Loucy (cell line): ENCODE measurements at regions not wholly inside any gene's neighbourhood (a gene's known extent, or its start where the extent isn't known, plus 50 kb on each side); places are given as distances from the start of the nearest gene placed in this dataset.

Experiments used
- H2AFZ ChIP-seq: fragments of 200-600 bp; sonication (generic); 2 replicates; pipeline ENCODE4 v1.6.0; 2016; ENCODE audit warnings: antibody characterized with exemption, mild to moderate bottlenecking, low read length, moderate library complexity
- H3F3A ChIP-seq: fragments of 200-600 bp; 2 replicates; pipeline ENCODE4 v1.6.0; 2016; ENCODE audit warnings: antibody characterized with exemption, low read depth, mild to moderate bottlenecking
- H3K27me3 ChIP-seq: fragments of 200-600 bp; sonication (generic); 2 replicates; pipeline ENCODE4 v1.6.1; 2014; ENCODE audit warnings: low read length, mild to moderate bottlenecking; ENCODE audit not compliant: insufficient read depth, poor library complexity, severe bottlenecking
- H3K36me3 ChIP-seq: fragments of 200-600 bp; sonication (generic); 2 replicates; pipeline ENCODE4 v1.6.1; 2016; ENCODE audit warnings: low read length; ENCODE audit not compliant: insufficient read depth
- H3K4me1 ChIP-seq: fragments of 200-600 bp; sonication (generic); 2 replicates; pipeline ENCODE4 v1.5.1; 2014; ENCODE audit warnings: low read length, mild to moderate bottlenecking; ENCODE audit not compliant: insufficient read depth, poor library complexity, severe bottlenecking
- H3K4me2 ChIP-seq: fragments of 200-600 bp; sonication (generic); 2 replicates; pipeline ENCODE4 v1.6.0; 2014; ENCODE audit warnings: antibody characterized with exemption, low read length, low read depth, mild to moderate bottlenecking; ENCODE audit not compliant: poor library complexity, severe bottlenecking
- H3K4me3 ChIP-seq: fragments of 200-600 bp; sonication (generic); 2 replicates; pipeline ENCODE4 v1.5.1; 2014; ENCODE audit warnings: low read length, mild to moderate bottlenecking, mixed read lengths; ENCODE audit not compliant: poor library complexity, severe bottlenecking
- H3K79me2 ChIP-seq: fragments of 200-600 bp; sonication (generic); 2 replicates; pipeline ENCODE4 v1.6.1; 2014; ENCODE audit warnings: low read length; ENCODE audit not compliant: insufficient read depth
- H3K9ac ChIP-seq: fragments of 200-600 bp; sonication (generic); 2 replicates; pipeline ENCODE4 v1.6.0; 2014; ENCODE audit warnings: mild to moderate bottlenecking, low read depth, low read length, moderate library complexity; ENCODE audit not compliant: poor library complexity, severe bottlenecking
- H3K9me2 ChIP-seq: fragments of 200-600 bp; sonication (generic); replicated peaks from 2 replicates; pipeline ENCODE4 v1.6.1; 2016; ENCODE audit warnings: low read depth, low read length, mixed read lengths
- H3K9me3 ChIP-seq: fragments of 200-600 bp; sonication (generic); 2 replicates; pipeline ENCODE4 v1.6.1; 2014; ENCODE audit warnings: mild to moderate bottlenecking, antibody characterized with exemption, low read length, low read depth; ENCODE audit not compliant: insufficient read depth
- H4K20me1 ChIP-seq: fragments of 200-600 bp; sonication (generic); 2 replicates; pipeline ENCODE4 v1.6.0; 2014; ENCODE audit warnings: antibody characterized with exemption, low read length, mild to moderate bottlenecking; ENCODE audit not compliant: insufficient read depth, poor library complexity, severe bottlenecking
- CTCF ChIP-seq: fragments of 200-600 bp; sonication (generic); conservative IDR thresholded peaks from 2 replicates; pipeline ENCODE4 v1.5.1; 2014; ENCODE audit warnings: mild to moderate bottlenecking, antibody characterized with exemption, low read length
- EZH2phosphoT487 ChIP-seq: fragments of 200-600 bp; IDR thresholded peaks from 2 replicates; pipeline ENCODE4 v1.6.1; 2018; ENCODE audit warnings: antibody characterized with exemption, mild to moderate bottlenecking, moderate library complexity, borderline replicate concordance

GRCh38 chr13:83485101-83485500 is 397.2 kb downstream of the SLITRK1 start:
- H3K27me3 ChIP-seq: no peaks in the 10 kb centered on the region
- H3K9me2 ChIP-seq: no peaks in the 10 kb centered on the region
- no peaks in the 10 kb centered on the region for H3K9me3 ChIP-seq
- H4K20me1 ChIP-seq: no peaks in the 10 kb centered on the region
- H3K4me1 ChIP-seq: no peaks in the 10 kb centered on the region
- no peak overlapping the region for H3K4me2 ChIP-seq
- TF ChIP-seq CTCF (no peak), EZH2phosphoT487 (no peak)
- H3F3A ChIP-seq: no peaks in the 10 kb centered on the region
- H3K4me3 ChIP-seq: no peak overlapping the region
- no peaks in the 10 kb centered on the region for H3K79me2 ChIP-seq
- H3K36me3 ChIP-seq: no peaks in the 10 kb centered on the region
- no peak overlapping the region for H2AFZ ChIP-seq
- H3K9ac ChIP-seq: no peak overlapping the region

GRCh38 chr13:83471011-83471410 is 411.3 kb downstream of the SLITRK1 start:
- Histone ChIP-seq H3K4me3 (no peak overlapping the region), H3K9ac (no peak overlapping the region), H3K4me2 (no peak overlapping the region), H3K79me2 (no peaks in the 10 kb centered on the region), H3K4me1 (no peaks in the 10 kb centered on the region), H3K27me3 (no peaks in the 10 kb centered on the region), H3K9me3 (peaks cover 3% of the 10 kb centered on the region; the same call in 1 of the 2 replicates), H4K20me1 (no peaks in the 10 kb centered on the region), H3F3A (no peaks in the 10 kb centered on the region), H3K36me3 (no peaks in the 10 kb centered on the region), H2AFZ (no peak overlapping the region), H3K9me2 (no peaks in the 10 kb centered on the region)
- no peak for TF ChIP-seq CTCF

- TF ChIP-seq CTCF: no peak
- no peak for TF ChIP-seq EZH2phosphoT487
- no peak overlapping the region for H3K9ac ChIP-seq
- no peak overlapping the region for H3K4me2 ChIP-seq
- no peak overlapping the region for H2AFZ ChIP-seq
- H3K4me1 ChIP-seq: no peaks in the 10 kb centered on the region
- no peaks in the 10 kb centered on the region for H3K9me3 ChIP-seq
- no peaks in the 10 kb centered on the region for H3K79me2 ChIP-seq
- no peaks in the 10 kb centered on the region for H3F3A ChIP-seq
- H3K27me3 ChIP-seq: no peaks in the 10 kb centered on the region
- no peaks in the 10 kb centered on the region for H3K9me2 ChIP-seq
- H3K4me3 ChIP-seq: no peak overlapping the region
- no peaks in the 10 kb centered on the region for H3K36me3 ChIP-seq
- H4K20me1 ChIP-seq: no peaks in the 10 kb centered on the region
Measured at GRCh38 chr13:83470133-83470797, 412.0 kb downstream of the SLITRK1 start.
